IMR-90 (cell line): ENCODE measurements at regions not wholly inside any gene's neighbourhood (a gene's known extent, or its start where the extent isn't known, plus 50 kb on each side); places are given as distances from the start of the nearest gene placed in this dataset.

ENCODE experiments used
- BHLHE40 ChIP-seq: fragments of 150-350 bp; IDR thresholded peaks from 2 replicates; pipeline ENCODE4 v1.6.1; 2016; ENCODE audit warnings: mild to moderate bottlenecking, low read depth, low read length
- CHD1 ChIP-seq: IDR thresholded peaks from 2 replicates; pipeline ENCODE4 v1.6.1; 2012; ENCODE audit warnings: low read depth, low read length, improper control_type of control experiment
- CTCF ChIP-seq: conservative IDR thresholded peaks from 2 replicates; pipeline ENCODE4 v1.5.1; 2012; ENCODE audit warnings: mild to moderate bottlenecking, low read depth, low read length, improper control_type of control experiment
- FOS ChIP-seq: fragments of 150-350 bp; IDR thresholded peaks from 2 replicates; pipeline ENCODE4 v1.6.1; 2016; ENCODE audit warnings: low read depth, low read length
- POLR2A ChIP-seq: IDR thresholded peaks from 2 replicates; pipeline ENCODE4 v1.6.1; 2012; ENCODE audit warnings: mild to moderate bottlenecking, low read depth, low read length
- RAD21 ChIP-seq: IDR thresholded peaks from 2 replicates; pipeline ENCODE4 v1.6.1; 2012; ENCODE audit warnings: low read length, improper control_type of control experiment
- RFX5 ChIP-seq: IDR thresholded peaks from 2 replicates; pipeline ENCODE4 v1.8.0; 2012; ENCODE audit warnings: low read depth, mild to moderate bottlenecking, low read length, moderate library complexity
- SMC3 ChIP-seq: fragments of 150-350 bp; IDR thresholded peaks from 2 replicates; pipeline ENCODE4 v1.6.1; 2016; ENCODE audit warnings: low read depth, mild to moderate bottlenecking, antibody characterized with exemption, low read length, moderate library complexity
- TF ChIP-seq, protein P1 (sequence below): fragments of 150-350 bp; IDR thresholded peaks from 2 replicates; pipeline ENCODE4 v1.6.1; 2016; ENCODE audit warnings: low read depth, mild to moderate bottlenecking, low read length, moderate library complexity, borderline replicate concordance

DNA sequence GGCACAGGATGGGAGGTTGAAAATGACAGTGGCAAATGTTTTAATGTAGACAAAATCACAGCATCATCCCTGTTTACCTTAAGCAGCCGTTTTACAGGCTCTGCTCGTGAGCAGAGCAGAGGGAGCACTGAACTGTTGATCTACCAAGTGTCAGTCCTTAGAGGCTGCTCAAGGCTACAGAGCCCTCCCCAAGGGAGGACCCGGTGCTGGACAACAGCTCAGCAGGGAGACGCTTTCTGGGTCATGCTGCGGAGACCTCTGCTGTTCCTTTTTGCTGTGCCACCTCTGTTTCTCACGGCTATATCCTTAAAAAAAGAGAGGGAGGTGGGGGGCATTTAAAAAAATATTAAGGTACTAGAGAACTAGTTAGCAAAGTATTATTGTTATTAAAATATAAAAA, 400.2 kb downstream of the GABRB3 start:
- no peak for TF ChIP-seq FOS
- no peak for TF ChIP-seq CTCF
- TF ChIP-seq CHD1: no peak
- TF ChIP-seq RFX5: no peak
- no peak for TF ChIP-seq BHLHE40
- TF ChIP-seq RAD21: no peak
- no peak for TF ChIP-seq POLR2A
- TF ChIP-seq, protein P1, sequence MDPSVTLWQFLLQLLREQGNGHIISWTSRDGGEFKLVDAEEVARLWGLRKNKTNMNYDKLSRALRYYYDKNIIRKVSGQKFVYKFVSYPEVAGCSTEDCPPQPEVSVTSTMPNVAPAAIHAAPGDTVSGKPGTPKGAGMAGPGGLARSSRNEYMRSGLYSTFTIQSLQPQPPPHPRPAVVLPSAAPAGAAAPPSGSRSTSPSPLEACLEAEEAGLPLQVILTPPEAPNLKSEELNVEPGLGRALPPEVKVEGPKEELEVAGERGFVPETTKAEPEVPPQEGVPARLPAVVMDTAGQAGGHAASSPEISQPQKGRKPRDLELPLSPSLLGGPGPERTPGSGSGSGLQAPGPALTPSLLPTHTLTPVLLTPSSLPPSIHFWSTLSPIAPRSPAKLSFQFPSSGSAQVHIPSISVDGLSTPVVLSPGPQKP: no peak
- TF ChIP-seq SMC3: no peak
